MCF 10A (cell line): ENCODE measurements at regions not wholly inside any gene's neighbourhood (a gene's known extent, or its start where the extent isn't known, plus 50 kb on each side); places are given as distances from the start of the nearest gene placed in this dataset.

Experiments
- BruUV-seq: library from RNA; stranded (reverse); fragments of 400-500 nt; replicated peaks from 2 replicates; lab custom pipeline; 2021; lab: Mats Ljungman, UMichigan
- CTCF ChIA-PET: fragments of 300-600 bp; sonication (Branson Sonifier 250); formaldehyde crosslinking; extraction: SDS; loops from one replicate; lab custom pipeline; 2021; ENCODE audit warnings: antibody characterized with exemption, inconsistent platforms; lab: Yijun Ruan, JAX
- POLR2A ChIA-PET: fragments of 300-600, 350-650 bp; sonication (Branson Sonifier 250); formaldehyde crosslinking; extraction: SDS; loops from one replicate; lab custom pipeline; 2020; ENCODE audit warnings: antibody characterized with exemption, inconsistent platforms; lab: Yijun Ruan, JAX
- DNase-seq: peaks from one replicate; pipeline ENCODE4 v3.0.0-alpha.2; 2018; ENCODE audit not compliant: unreplicated experiment
- H3K27ac Mint-ChIP-seq: one replicate; pipeline ENCODE4 v1.8.0; 2022; ENCODE audit warnings: mild to moderate bottlenecking, low read depth, mixed read lengths; ENCODE audit not compliant: unreplicated experiment
- H3K27me3 Mint-ChIP-seq: one replicate; pipeline ENCODE4 v1.8.0; 2022; ENCODE audit warnings: mixed read lengths; ENCODE audit not compliant: insufficient read depth, unreplicated experiment
- H3K36me3 Mint-ChIP-seq: one replicate; pipeline ENCODE4 v1.8.0; 2022; ENCODE audit warnings: mild to moderate bottlenecking, moderate library complexity, mixed read lengths; ENCODE audit not compliant: insufficient read depth, unreplicated experiment
- H3K4me1 Mint-ChIP-seq: one replicate; pipeline ENCODE4 v1.8.0; 2022; ENCODE audit warnings: mixed read lengths; ENCODE audit not compliant: insufficient read depth, unreplicated experiment
- H3K4me3 Mint-ChIP-seq: one replicate; pipeline ENCODE4 v1.8.0; 2022; ENCODE audit warnings: mild to moderate bottlenecking, moderate library complexity, mixed read lengths; ENCODE audit not compliant: unreplicated experiment
- H3K9me3 Mint-ChIP-seq: one replicate; pipeline ENCODE4 v1.8.0; 2022; ENCODE audit warnings: mixed read lengths; ENCODE audit not compliant: unreplicated experiment
- intact Hi-C: fragments of 100-400 bp; cut with micrococcal nuclease; formaldehyde crosslinking; loops from 2 replicates; pipeline ENCODE4 v1.14.1; 2022
- TF ChIP-seq, protein P1 (sequence below): fragments of 200-600 bp; IDR thresholded peaks from one replicate; pipeline ENCODE4 v1.8.0; 2022; ENCODE audit warnings: antibody characterized with exemption, mild to moderate bottlenecking; ENCODE audit not compliant: unreplicated experiment

DNA sequence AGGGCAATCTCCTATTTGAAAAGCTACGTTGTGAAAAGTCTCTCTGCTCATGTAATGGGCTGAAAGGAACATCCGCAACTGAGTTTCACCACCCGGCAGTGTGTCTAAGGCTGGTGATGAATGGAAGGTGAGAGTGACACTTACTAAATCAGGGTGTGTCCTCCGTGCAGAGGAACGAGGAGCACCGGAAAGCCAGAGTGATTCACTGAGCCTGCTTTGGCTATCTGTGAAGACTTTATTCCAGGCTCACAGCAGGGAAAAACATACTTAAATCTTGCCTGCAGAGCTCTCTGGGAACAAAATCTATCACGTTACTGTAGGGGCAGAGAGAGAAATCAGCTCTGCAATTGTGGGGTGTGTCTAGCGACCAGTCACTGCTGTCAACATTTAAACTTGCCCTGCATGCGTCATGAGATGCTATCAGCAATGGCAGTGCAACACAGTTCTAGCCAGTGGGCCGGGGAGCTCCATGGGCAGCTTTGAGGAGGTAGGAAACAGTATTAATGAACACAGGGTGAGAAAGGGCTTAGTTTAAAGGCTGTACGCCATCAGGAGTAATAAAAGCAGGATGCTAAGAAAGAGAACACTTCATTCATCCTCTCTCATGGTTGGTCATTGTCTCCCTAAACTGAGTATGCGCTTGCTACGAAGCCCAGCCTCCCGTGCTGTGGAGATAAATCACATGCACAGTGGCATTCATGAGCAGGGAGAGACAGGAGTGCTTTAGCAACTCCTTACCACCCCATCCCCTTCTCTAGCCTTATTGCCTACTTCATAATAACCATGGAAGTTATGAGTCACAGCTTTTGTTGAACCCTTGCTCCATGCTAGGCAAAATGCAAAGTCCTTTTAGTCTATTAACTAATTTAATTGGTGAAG, 542.7 kb upstream of the ADAMTS9 start:
- POLR2A ChIA-PET, result interaction anchor here (0.6 to 1.1 kb wide), 2 partner anchors 10 to 41 kb away, joined by 3 read pairs; no protein-coding TSS in a partner anchor
- BruUV-seq, result no TSS peak
- Mint-ChIP-seq H3K4me1 (peaks cover 24% of the 10 kb centered on the region), H3K27me3 (no peaks in the 10 kb centered on the region), H3K4me3 (no peak overlapping the region), H3K27ac (no peak overlapping the region), H3K9me3 (no peaks in the 10 kb centered on the region), H3K36me3 (no peaks in the 10 kb centered on the region)
- DNase-seq, result peak; percentile 43
- CTCF ChIA-PET, result interaction anchor here (0.6 to 2.1 kb wide), 5 partner anchors 14 to 555 kb away, joined by 3 to 10 read pairs (median 3); no protein-coding TSS in a partner anchor
- intact Hi-C loops, result no loop called here
- TF ChIP-seq, protein P1, sequence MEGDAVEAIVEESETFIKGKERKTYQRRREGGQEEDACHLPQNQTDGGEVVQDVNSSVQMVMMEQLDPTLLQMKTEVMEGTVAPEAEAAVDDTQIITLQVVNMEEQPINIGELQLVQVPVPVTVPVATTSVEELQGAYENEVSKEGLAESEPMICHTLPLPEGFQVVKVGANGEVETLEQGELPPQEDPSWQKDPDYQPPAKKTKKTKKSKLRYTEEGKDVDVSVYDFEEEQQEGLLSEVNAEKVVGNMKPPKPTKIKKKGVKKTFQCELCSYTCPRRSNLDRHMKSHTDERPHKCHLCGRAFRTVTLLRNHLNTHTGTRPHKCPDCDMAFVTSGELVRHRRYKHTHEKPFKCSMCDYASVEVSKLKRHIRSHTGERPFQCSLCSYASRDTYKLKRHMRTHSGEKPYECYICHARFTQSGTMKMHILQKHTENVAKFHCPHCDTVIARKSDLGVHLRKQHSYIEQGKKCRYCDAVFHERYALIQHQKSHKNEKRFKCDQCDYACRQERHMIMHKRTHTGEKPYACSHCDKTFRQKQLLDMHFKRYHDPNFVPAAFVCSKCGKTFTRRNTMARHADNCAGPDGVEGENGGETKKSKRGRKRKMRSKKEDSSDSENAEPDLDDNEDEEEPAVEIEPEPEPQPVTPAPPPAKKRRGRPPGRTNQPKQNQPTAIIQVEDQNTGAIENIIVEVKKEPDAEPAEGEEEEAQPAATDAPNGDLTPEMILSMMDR, result no peak

DNA sequence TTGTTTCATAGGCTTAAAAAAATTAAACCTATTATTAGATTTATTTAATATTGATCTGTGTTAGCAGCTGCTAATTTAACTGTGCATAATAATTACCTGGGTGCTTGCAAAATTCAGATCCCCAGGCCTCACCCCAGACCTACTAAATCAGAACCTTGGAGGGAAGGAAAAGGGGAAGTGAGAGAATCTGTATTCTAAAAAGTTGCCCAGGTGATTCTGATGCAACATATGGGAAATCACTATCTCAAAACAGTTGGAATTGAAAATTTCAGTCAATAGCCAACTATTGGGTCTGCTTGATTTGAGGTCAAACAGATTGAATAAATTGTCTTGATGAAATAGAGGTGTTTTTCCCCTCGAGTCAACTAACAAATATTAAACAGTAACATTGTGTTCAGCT, 538.5 kb upstream of the ADAMTS9 start:
- Mint-ChIP-seq H3K27ac (no peak overlapping the region), H3K27me3 (no peaks in the 10 kb centered on the region), H3K4me1 (peaks cover 19% of the 10 kb centered on the region), H3K4me3 (no peak overlapping the region), H3K9me3 (no peaks in the 10 kb centered on the region), H3K36me3 (no peaks in the 10 kb centered on the region)
- POLR2A ChIA-PET, result no interaction called here
- DNase-seq, result no peak
- no TSS peak for BruUV-seq
- CTCF ChIA-PET, result no interaction called here
- TF ChIP-seq, protein P1, result no peak
- intact Hi-C loops, result no loop called here

DNA sequence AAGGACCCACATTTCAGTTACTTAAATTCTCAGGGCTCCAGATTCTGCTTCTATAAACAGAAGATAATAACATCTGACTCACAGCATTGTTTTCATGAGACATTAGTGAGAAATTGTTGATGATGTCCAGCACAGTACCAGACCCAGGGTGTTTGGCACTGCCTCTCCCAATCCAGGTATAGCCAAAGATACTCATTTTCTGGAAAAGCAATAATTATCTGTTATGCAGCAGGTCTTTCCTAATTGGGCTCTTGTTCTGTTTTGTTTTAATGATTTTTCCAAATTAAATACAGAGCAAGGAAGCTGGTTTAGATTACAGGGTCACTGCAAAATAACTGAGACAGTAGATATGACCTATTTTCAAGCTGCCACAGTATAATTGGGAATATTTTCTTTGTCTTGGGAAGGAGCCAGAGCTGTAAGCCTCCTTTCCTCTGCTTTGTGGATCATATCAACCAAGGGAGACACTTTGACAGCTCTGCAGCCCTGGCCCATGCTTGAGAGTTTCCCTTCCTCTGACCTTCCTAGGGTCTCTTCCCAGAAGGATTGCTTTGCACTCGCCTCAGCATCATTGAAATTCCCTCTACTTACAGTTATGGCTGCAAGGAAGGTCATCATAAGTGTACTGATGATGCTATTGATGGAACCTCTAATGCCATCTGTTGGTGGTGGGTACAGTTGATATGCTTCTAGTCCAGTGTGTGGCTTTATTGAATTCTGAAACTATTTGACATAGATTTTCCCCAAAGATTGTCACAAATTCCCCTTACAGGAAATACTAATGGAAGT, 522.4 kb upstream of the ADAMTS9 start:
- intact Hi-C loops, result no loop called here
- CTCF ChIA-PET, result interaction anchor here (0.7 to 2.3 kb wide), 4 partner anchors 36 to 677 kb away, joined by 3 to 7 read pairs (median 4); no protein-coding TSS in a partner anchor

More for the DNA sequence above, 522.4 kb upstream of the ADAMTS9 start:
- DNase-seq, result no peak
- TF ChIP-seq, protein P1, result no peak
- no peak overlapping the region for H3K4me3 Mint-ChIP-seq
- no peaks in the 10 kb centered on the region for H3K36me3 Mint-ChIP-seq
- H3K9me3 Mint-ChIP-seq, result no peaks in the 10 kb centered on the region
- H3K27me3 Mint-ChIP-seq, result no peaks in the 10 kb centered on the region
- POLR2A ChIA-PET, result no interaction called here
- H3K27ac Mint-ChIP-seq, result no peak overlapping the region
- no peaks in the 10 kb centered on the region for H3K4me1 Mint-ChIP-seq
- no TSS peak for BruUV-seq
